OCI-M1 (cell line): ENCODE measurements at regions not wholly inside any gene's neighbourhood (a gene's known extent, or its start where the extent isn't known, plus 50 kb on each side); places are given as distances from the start of the nearest gene placed in this dataset.

Experiments
- DNase-seq: peaks from one replicate; lab custom pipeline; 2025; lab: John Stamatoyannopoulos, UW

- no peak for DNase-seq
Measured at GRCh38 chr13:73800011-73800410, 334.2 kb downstream of the KLF12 start.

GRCh38 chr13:73794755-73795154 is 339.4 kb downstream of the KLF12 start:
- no peak for DNase-seq

- DNase-seq: no peak
Measured at GRCh38 chr13:73793361-73793760, 340.8 kb downstream of the KLF12 start.

- no peak for DNase-seq
Measured at GRCh38 chr13:73792796-73793195, 341.4 kb downstream of the KLF12 start.

DNA sequence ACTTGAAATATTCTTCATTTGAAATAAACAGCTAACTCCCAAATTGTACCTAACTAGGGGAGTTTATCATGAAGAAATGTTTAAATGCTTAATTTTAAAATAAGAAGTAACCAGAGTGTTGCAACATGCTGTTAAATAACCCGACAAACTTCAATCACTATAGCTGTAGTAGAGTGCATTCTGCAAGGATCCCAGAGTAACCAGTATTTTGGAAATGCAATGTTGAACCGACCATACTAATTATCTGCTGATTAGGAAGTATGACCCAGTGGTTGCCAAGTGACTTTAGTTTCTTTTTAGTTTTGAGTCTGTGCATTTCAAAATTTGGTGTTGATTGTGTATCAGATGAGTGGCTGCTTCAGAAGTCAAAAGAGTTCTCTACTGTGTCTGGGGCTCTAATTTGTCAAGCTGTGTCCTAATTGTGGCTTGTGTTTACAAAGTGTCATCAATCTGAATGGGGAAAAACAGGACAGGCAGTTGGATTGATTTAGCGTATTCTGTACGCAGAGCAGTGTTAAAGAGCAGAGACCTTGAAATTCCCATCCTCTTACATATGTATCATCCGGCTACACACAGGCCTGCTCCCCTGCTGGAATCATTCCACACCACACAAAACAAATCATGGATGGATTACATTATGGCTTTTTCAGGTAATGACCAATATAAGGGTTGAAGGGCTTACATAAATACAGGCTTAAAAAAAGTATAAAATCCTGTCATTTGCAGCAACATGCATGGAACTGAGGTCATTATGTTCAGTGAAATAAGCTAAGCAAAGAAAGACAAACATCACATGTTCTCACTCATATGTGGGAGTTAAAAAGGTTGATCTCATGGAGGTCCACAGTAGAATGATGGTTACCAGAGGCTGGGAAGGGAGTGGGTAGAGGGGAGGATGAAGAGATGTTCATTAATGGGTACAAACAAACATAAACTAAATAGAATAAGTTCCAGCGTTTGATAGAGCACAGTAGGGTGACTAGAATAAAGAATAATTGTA is 351.5 kb downstream of the KLF12 start:
- DNase-seq: no peak

GRCh38 chr13:73781384-73781783 is 352.8 kb downstream of the KLF12 start:
- no peak for DNase-seq

DNA sequence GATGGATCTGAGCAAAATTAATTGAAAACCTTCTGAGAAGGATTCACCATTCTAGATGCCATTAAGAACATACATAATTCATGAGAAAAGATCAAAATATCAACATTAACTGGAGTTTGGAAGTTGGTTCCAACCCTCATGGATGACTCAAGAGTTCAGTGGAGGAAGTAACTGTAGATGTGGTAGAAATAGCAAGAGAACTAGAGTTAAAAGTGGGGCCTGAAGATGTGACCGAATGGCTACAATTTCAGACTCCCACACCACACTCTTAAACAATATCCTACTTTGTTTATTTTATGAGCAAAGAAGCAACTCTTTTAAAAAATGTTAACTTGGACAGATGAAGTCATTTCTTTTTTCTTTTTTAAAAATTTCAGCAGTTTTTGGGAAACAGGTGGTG is 354.3 kb downstream of the KLF12 start:
- no peak for DNase-seq

- no peak for DNase-seq
Measured at GRCh38 chr13:73778242-73778864, 355.9 kb downstream of the KLF12 start.

DNA sequence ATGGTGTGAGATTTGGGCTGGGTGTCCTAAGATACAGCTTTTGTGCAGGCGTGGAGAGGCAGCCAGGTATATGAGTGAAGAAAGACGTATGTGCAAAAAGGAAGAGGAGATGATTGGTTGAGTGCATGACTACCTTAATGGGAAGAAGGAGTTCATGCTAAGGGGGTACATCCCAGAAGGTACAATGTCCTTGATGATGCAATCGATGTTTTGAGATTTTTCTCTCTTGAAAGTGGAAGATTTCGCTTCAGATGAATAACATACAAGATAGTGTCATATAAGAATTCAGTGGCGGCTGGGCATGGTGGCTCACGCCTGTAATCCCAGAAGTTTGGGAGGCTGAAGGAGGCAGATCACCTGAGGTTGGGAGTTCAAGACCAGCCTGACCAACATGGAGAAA is 357.1 kb downstream of the KLF12 start:
- DNase-seq: no peak

GRCh38 chr13:73776151-73776785 is 357.9 kb downstream of the KLF12 start:
- no peak for DNase-seq

GRCh38 chr13:73773168-73773549 is 361.0 kb downstream of the KLF12 start:
- DNase-seq: no peak

DNA sequence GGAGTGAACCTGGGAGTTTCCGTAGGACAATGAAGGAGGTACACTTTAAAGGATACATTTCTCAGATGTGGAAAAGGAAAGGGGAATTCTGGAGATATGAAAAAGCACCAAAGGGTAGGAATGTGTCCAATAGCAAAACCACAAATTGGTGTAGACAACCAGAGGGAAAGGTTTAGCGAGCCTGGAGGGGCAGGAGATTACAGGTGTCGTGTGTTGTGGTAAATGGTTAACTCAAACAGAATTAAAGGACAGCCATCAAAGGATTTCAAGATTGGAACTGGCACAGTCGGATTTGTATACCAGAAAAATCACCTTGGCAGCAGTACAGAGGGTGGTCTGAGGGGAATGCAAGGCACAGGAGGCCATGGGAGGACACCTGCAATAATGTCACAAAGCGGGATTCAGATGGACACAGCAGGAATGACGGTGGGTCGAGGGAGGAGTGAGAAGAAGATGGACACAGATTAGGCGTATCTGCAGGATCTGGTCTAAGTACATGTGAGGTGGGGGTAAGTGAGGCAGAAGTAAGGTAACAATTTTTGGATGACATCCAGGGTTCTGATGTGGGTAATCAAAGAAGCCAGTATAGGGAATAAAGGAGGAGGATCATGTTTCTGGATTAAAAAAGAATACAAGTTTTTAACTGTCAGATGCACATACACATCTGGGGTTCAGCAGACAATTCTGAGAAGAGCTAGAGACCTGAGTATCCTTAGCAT is 361.6 kb downstream of the KLF12 start:
- no peak for DNase-seq

- DNase-seq: peak; percentile 37
Measured at GRCh38 chr13:73767747-73768315, 366.4 kb downstream of the KLF12 start.

- DNase-seq: no peak
Measured at GRCh38 chr13:73767191-73767741, 366.9 kb downstream of the KLF12 start.

DNA sequence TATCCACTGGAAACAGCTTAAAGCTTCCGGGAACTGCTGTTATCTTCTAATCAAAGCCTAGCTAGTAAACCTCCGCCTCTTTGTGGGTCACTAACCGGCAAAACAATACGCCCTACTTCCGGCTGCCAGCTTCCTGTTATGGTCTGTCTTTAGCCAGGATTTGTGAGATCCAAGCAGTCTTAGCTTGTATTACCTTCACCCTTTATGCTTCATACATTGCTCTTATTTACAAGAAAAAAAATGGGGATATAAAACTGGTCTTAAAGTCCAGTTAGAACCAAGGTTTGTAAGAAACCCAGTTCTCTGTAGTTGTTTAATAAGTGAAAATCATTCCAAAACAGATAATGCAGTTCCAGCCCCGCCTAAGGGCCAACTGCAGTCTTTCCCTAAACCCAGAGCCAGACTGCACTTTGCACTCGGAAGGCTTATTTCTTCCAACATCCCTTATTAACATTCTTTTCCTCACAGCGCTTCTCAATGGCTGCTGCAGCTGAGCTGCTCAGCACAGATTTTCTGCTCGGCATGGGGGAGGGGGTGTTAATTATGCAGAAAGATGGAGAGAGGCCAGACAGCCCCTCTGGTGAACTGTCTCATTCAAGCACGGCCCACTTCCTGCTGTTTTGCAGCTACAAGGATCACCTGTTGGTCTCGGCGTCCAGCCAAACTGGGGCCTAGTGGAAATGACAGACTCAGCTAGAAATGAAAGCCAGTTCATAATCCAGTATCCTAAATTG is 368.4 kb downstream of the KLF12 start:
- DNase-seq: peak; percentile 77

- no peak for DNase-seq
Measured at GRCh38 chr13:73759434-73759833, 374.8 kb downstream of the KLF12 start.

- DNase-seq: no peak
Measured at GRCh38 chr13:73757481-73758233, 376.5 kb downstream of the KLF12 start.

DNA sequence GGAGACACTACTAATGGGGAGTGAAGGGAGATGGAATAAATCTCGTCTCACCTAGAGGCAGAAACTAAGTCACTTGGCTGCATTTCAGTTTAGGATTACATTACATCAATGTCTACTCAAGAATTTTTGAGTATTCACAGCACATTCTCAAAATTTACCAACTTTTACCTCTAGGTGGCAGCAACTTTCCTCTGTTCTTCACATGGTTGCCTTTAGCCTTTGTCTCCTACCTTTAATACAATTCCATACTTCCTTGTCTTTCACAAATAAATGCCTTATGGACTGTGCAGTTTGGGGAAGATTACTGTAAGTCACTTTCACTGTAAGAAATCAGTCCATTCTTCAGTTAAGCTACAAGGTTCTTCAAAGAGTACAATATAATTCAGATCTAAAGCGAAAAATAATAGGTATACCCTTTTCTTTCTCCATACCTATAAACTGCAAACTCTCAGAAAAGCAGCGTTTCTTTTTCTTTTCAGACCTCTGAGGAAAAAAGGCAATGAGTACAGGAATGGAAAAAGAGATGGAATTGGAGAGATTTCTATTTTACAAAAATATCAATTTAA is 379.4 kb downstream of the KLF12 start:
- peak; percentile 79 for DNase-seq

DNA sequence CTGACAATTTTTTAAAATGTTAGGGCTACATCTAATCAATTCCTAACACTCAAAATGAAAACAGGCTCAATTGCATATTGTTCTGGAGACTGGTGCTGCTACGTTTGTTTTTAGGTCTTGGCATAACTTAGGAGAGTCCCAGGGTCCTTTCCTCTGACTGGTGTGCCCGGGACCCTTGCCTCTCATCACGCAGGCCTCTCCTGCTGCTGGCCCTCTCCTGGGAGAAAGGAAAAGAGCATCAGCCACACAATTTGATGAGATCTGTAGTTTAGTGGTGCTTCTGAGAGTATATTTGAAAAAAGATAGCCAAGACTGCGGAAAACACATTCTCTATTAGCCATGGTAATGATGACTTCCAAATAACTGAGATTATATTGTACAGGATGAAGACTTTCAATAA is 380.0 kb downstream of the KLF12 start:
- DNase-seq: no peak

GRCh38 chr13:73751290-73751689 is 382.9 kb downstream of the KLF12 start:
- DNase-seq: no peak
